T-cell (primary cell): ENCODE measurements at regions not wholly inside any gene's neighbourhood (a gene's known extent, or its start where the extent isn't known, plus 50 kb on each side); places are given as distances from the start of the nearest gene placed in this dataset.

Experiments used
- ATAC-seq, 4 experiments: fragments of 200-7000 bp in 3 of 4; fragments of 150-1000 bp in 1 of 4; cut with Tn5 transposase; replicated peaks in 1 of 4; 1 replicate in 3 of 4; 2 replicates in 1 of 4; pipeline ENCODE4 v1.10.0; 2021; ENCODE audit warnings: moderate library complexity in 3 of 4, mild to moderate bottlenecking in 2 of 4, moderate number of reproducible peaks in 1 of 4
- CTCF ChIA-PET, 2 donors: fragments of 300-600 bp; sonication (Branson Sonifier 250); formaldehyde crosslinking; loops; one replicate each; lab custom pipeline; 2022; ENCODE audit warnings: antibody characterized with exemption in 2 of 2; lab: Charles Lee
- POLR2A ChIA-PET, 2 donors: fragments of 300-600 bp; sonication (Branson Sonifier 250); formaldehyde crosslinking; loops; one replicate each; lab custom pipeline; 2022; ENCODE audit warnings: antibody characterized with exemption in 2 of 2; lab: Charles Lee
- DNase-seq, 35 experiments: peaks; one replicate each; pipeline versions ENCODE4 v3.0.0 to v3.0.0-alpha.2; 2013 to 2023
- H3K27ac ChIP-seq: one replicate; pipeline ENCODE4 v1.5.1; 2013; ENCODE audit warnings: low read length
- H3K27me3 ChIP-seq, 2 experiments: replicated peaks in 1 of 2; 1 replicate in 1 of 2; 2 replicates in 1 of 2; pipeline versions ENCODE4 v1.6.1 to v1.7.0; 2013; ENCODE audit warnings: low read length in 1 of 2, mixed read lengths in 1 of 2; ENCODE audit not compliant: control insufficient read depth in 2 of 2, insufficient read depth in 2 of 2; ENCODE audit errors: extremely low read depth in 1 of 2
- H3K36me3 ChIP-seq, 2 donors: 1 replicate in 1 of 2; 2 replicates in 1 of 2; pipeline versions ENCODE4 v1.6.1 to v1.7.0; 2013; ENCODE audit warnings: low read length in 1 of 2; ENCODE audit not compliant: control insufficient read depth in 2 of 2, insufficient read depth in 1 of 2; ENCODE audit errors: extremely low read depth in 1 of 2
- H3K4me1 ChIP-seq, 2 experiments: 1 replicate in 1 of 2; 2 replicates in 1 of 2; pipeline versions ENCODE4 v1.6.1 to v1.7.0; 2013; ENCODE audit warnings: low read length in 2 of 2, mixed read lengths in 1 of 2; ENCODE audit not compliant: insufficient read depth in 2 of 2, control insufficient read depth in 1 of 2; ENCODE audit errors: extremely low read depth in 1 of 2
- H3K4me3 ChIP-seq, 2 donors: 1 replicate in 1 of 2; 2 replicates in 1 of 2; pipeline versions ENCODE4 v1.5.1 to v1.7.0; 2013; ENCODE audit warnings: mild to moderate bottlenecking in 2 of 2, low read length in 1 of 2, moderate library complexity in 1 of 2; ENCODE audit not compliant: control insufficient read depth in 1 of 2; ENCODE audit errors: extremely low read depth in 1 of 2
- H3K9me3 ChIP-seq: 2 replicates; pipeline ENCODE4 v1.7.0; 2013
- H3K27ac Mint-ChIP-seq, 2 donors: one replicate each; pipeline ENCODE4 v1.8.0; 2020 to 2021; ENCODE audit warnings: mild to moderate bottlenecking in 2 of 2, mixed read lengths in 2 of 2
- H3K27me3 Mint-ChIP-seq, 2 donors: one replicate each; pipeline ENCODE4 v1.8.0; 2021 to 2022; ENCODE audit warnings: mixed read lengths in 2 of 2
- H3K36me3 Mint-ChIP-seq: one replicate; pipeline ENCODE4 v1.8.0; 2021; ENCODE audit warnings: mixed read lengths
- H3K4me1 Mint-ChIP-seq, 3 donors: one replicate each; pipeline ENCODE4 v1.8.0; 2020 to 2022; ENCODE audit warnings: mixed read lengths in 3 of 3, mild to moderate bottlenecking in 1 of 3
- H3K4me3 Mint-ChIP-seq, 3 donors: one replicate each; pipeline ENCODE4 v1.8.0; 2020 to 2022; ENCODE audit warnings: mild to moderate bottlenecking in 3 of 3, mixed read lengths in 3 of 3, moderate library complexity in 3 of 3
- H3K9me3 Mint-ChIP-seq, 3 donors: one replicate each; pipeline ENCODE4 v1.8.0; 2020 to 2022; ENCODE audit warnings: mixed read lengths in 3 of 3
- WGBS: methylation state at CpG from one replicate; pipeline ENCODE4 v1.1.5; 2013; ENCODE audit warnings: missing lambda C conversion rate; ENCODE audit not compliant: insufficient coverage; 5-methylcytosine and 5-hydroxymethylcytosine counted together

- H3K4me3 ChIP-seq: no peak overlapping the region
- no peaks in the 10 kb centered on the region for H3K27me3 ChIP-seq
- ChIA-PET POLR2A (no interaction called here), CTCF (no interaction called here)
- no peaks in the 10 kb centered on the region for H3K9me3 Mint-ChIP-seq
- H3K36me3 ChIP-seq: no peaks in the 10 kb centered on the region
- H3K4me1 Mint-ChIP-seq: no peaks in the 10 kb centered on the region
- ATAC-seq (no peak), DNase-seq (no peak)
- no peak overlapping the region for H3K27ac ChIP-seq
- no peaks in the 10 kb centered on the region for H3K9me3 ChIP-seq
- WGBS: no CpG with 5 or more reads among the region's 9 CpGs
- peaks cover 4 to 7% of the 10 kb centered on the region in 2 donors for H3K27me3 Mint-ChIP-seq
- no peaks in the 10 kb centered on the region for H3K36me3 Mint-ChIP-seq
- H3K4me1 ChIP-seq: no peaks in the 10 kb centered on the region
- no peak overlapping the region for H3K4me3 Mint-ChIP-seq
- H3K27ac Mint-ChIP-seq: no peak overlapping the region
Observed at GRCh38 chr5:158609333-158610050, 490.2 kb downstream of the EBF1 start.

GRCh38 chr5:158607088-158607487 lies 492.6 kb downstream of the EBF1 start:
- no peaks in the 10 kb centered on the region for H3K4me1 Mint-ChIP-seq

GRCh38 chr5:158606233-158606632 lies 493.5 kb downstream of the EBF1 start:
- Mint-ChIP-seq H3K27me3 (peaks cover 0 to 2% of the 10 kb centered on the region in 2 donors), H3K9me3 (no peaks in the 10 kb centered on the region), H3K36me3 (no peaks in the 10 kb centered on the region), H3K27ac (no peak overlapping the region), H3K4me1 (no peaks in the 10 kb centered on the region), H3K4me3 (no peak overlapping the region)
- no peaks in the 10 kb centered on the region for H3K27me3 ChIP-seq
- no peak for ATAC-seq
- no peak for DNase-seq
- ChIA-PET POLR2A (interaction anchor here in 1 of 2 donors (1.0 kb wide), 1 partner anchor 12 kb away, joined by 3 read pairs; no protein-coding TSS in a partner anchor), CTCF (no interaction called here)
- H3K9me3 ChIP-seq: no peaks in the 10 kb centered on the region
- no peaks in the 10 kb centered on the region for H3K4me1 ChIP-seq
- no peaks in the 10 kb centered on the region for H3K36me3 ChIP-seq
- no peak overlapping the region for H3K27ac ChIP-seq
- no CpG with 5 or more reads among the region's 3 CpGs for WGBS
- H3K4me3 ChIP-seq: no peak overlapping the region

More at GRCh38 chr5:158607088-158607487, 492.6 kb downstream of the EBF1 start:
- no peak overlapping the region for H3K4me3 ChIP-seq
- no peaks in the 10 kb centered on the region for H3K27me3 ChIP-seq
- ATAC-seq: no peak
- peaks cover 0 to 2% of the 10 kb centered on the region in 2 donors for H3K27me3 Mint-ChIP-seq
- ChIA-PET POLR2A (interaction anchor here in 1 of 2 donors (1.0 kb wide), 1 partner anchor 11 kb away, joined by 3 read pairs; no protein-coding TSS in a partner anchor), CTCF (interaction anchor here in 1 of 2 donors (0.7 kb wide), 1 partner anchor 198 kb away, joined by 3 read pairs; no protein-coding TSS in a partner anchor)
- no peak overlapping the region for H3K27ac ChIP-seq
- H3K4me3 Mint-ChIP-seq: no peak overlapping the region
- H3K9me3 ChIP-seq: no peaks in the 10 kb centered on the region
- no peak overlapping the region for H3K27ac Mint-ChIP-seq
- WGBS: 100% methylated on average over 1 of the region's 2 CpGs
- no peaks in the 10 kb centered on the region for H3K36me3 ChIP-seq
- no peaks in the 10 kb centered on the region for H3K9me3 Mint-ChIP-seq
- no peak for DNase-seq
- H3K36me3 Mint-ChIP-seq: no peaks in the 10 kb centered on the region
- H3K4me1 ChIP-seq: no peaks in the 10 kb centered on the region

- H3K27ac ChIP-seq: no peak overlapping the region
Observed at GRCh38 chr5:158602981-158603380, 496.7 kb downstream of the EBF1 start.

GRCh38 chr5:158601118-158601517 lies 498.6 kb downstream of the EBF1 start:
- CTCF ChIA-PET: no interaction called here
- H3K36me3 Mint-ChIP-seq: no peaks in the 10 kb centered on the region
- H3K4me3 Mint-ChIP-seq: no peak overlapping the region
- no peak for ATAC-seq
- H3K27ac Mint-ChIP-seq: no peak overlapping the region
- H3K9me3 ChIP-seq: no peaks in the 10 kb centered on the region
- no peaks in the 10 kb centered on the region for H3K27me3 Mint-ChIP-seq
- no peak for DNase-seq
- no peak overlapping the region for H3K4me3 ChIP-seq
- peaks cover 0 to 9% (median 0%) of the 10 kb centered on the region in 3 donors for H3K9me3 Mint-ChIP-seq
- H3K4me1 ChIP-seq: no peaks in the 10 kb centered on the region
- H3K36me3 ChIP-seq: no peaks in the 10 kb centered on the region
- H3K4me1 Mint-ChIP-seq: no peaks in the 10 kb centered on the region
- no CpG with 5 or more reads among the region's 3 CpGs for WGBS
- no peak overlapping the region for H3K27ac ChIP-seq
- no peaks in the 10 kb centered on the region for H3K27me3 ChIP-seq
- POLR2A ChIA-PET: no interaction called here

More at GRCh38 chr5:158602981-158603380, 496.7 kb downstream of the EBF1 start:
- CTCF ChIA-PET: no interaction called here
- Mint-ChIP-seq H3K9me3 (no peaks in the 10 kb centered on the region), H3K27ac (no peak overlapping the region), H3K27me3 (no peaks in the 10 kb centered on the region), H3K4me1 (no peaks in the 10 kb centered on the region), H3K36me3 (no peaks in the 10 kb centered on the region), H3K4me3 (no peak overlapping the region)
- Histone ChIP-seq H3K36me3 (no peaks in the 10 kb centered on the region), H3K9me3 (no peaks in the 10 kb centered on the region), H3K4me1 (no peaks in the 10 kb centered on the region), H3K4me3 (no peak overlapping the region), H3K27me3 (no peaks in the 10 kb centered on the region)
- no CpG with 5 or more reads among the region's 4 CpGs for WGBS
- DNase-seq (no peak), ATAC-seq (no peak)
- POLR2A ChIA-PET: no interaction called here

- ATAC-seq: no peak
- ChIA-PET POLR2A (no interaction called here), CTCF (no interaction called here)
- H3K4me3 Mint-ChIP-seq: no peak overlapping the region
- H3K4me3 ChIP-seq: no peak overlapping the region
- no peaks in the 10 kb centered on the region for H3K4me1 Mint-ChIP-seq
- DNase-seq: no peak
- H3K27ac Mint-ChIP-seq: no peak overlapping the region
- H3K36me3 ChIP-seq: no peaks in the 10 kb centered on the region
- H3K36me3 Mint-ChIP-seq: no peaks in the 10 kb centered on the region
- H3K4me1 ChIP-seq: no peaks in the 10 kb centered on the region
- peaks cover 0 to 10% (median 0%) of the 10 kb centered on the region in 3 donors for H3K9me3 Mint-ChIP-seq
- no peaks in the 10 kb centered on the region for H3K27me3 ChIP-seq
- no peaks in the 10 kb centered on the region for H3K9me3 ChIP-seq
- WGBS: 63% methylated on average over 2 of the region's 3 CpGs
- no peaks in the 10 kb centered on the region for H3K27me3 Mint-ChIP-seq
- no peak overlapping the region for H3K27ac ChIP-seq
Observed at GRCh38 chr5:158600679-158601078, 499.0 kb downstream of the EBF1 start.
